ENCODE measurements at regions not wholly inside any gene's neighbourhood (a gene's known extent, or its start where the extent isn't known, plus 50 kb on each side); places are given as distances from the start of the nearest gene placed in this dataset.

DNA sequence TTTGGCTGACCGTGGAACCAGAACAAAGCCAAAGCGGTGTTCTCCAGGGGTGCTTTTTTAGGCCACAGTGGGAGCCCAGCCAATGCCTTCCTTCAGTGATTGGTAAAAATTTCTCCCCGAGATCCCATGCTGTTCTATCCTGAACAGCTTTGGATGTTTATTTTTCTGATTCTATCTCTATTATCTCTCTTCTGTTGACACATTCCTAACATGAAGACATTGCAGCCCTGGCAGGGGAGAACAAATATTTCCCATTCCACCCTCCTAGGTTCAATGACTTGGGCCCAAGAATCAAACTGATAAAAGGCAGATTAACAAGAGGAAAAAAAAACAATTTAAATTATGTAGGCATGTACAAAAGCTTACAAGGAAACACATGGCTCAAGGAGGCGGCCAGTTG lies 162.7 kb downstream of the PFKFB3 start:
- no peak for TF ChIP-seq OTX1 (CRISPR knock-in tag; IDR thresholded peaks at IDR 0.05)
- TF ChIP-seq, protein P1, sequence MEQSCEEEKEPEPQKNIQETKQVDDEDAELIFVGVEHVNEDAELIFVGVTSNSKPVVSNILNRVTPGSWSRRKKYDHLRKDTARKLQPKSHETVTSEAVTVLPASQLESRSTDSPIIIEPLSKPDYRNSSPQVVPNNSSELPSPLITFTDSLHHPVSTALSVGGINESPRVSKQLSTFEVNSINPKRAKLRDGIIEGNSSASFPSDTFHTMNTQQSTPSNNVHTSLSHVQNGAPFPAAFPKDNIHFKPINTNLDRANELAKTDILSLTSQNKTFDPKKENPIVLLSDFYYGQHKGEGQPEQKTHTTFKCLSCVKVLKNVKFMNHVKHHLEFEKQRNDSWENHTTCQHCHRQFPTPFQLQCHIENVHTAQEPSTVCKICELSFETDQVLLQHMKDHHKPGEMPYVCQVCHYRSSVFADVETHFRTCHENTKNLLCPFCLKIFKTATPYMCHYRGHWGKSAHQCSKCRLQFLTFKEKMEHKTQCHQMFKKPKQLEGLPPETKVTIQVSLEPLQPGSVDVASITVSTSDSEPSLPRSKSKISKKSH (CRISPR knock-in tag; IDR thresholded peaks at IDR 0.05), result no peak
- TF ChIP-seq, protein P2, sequence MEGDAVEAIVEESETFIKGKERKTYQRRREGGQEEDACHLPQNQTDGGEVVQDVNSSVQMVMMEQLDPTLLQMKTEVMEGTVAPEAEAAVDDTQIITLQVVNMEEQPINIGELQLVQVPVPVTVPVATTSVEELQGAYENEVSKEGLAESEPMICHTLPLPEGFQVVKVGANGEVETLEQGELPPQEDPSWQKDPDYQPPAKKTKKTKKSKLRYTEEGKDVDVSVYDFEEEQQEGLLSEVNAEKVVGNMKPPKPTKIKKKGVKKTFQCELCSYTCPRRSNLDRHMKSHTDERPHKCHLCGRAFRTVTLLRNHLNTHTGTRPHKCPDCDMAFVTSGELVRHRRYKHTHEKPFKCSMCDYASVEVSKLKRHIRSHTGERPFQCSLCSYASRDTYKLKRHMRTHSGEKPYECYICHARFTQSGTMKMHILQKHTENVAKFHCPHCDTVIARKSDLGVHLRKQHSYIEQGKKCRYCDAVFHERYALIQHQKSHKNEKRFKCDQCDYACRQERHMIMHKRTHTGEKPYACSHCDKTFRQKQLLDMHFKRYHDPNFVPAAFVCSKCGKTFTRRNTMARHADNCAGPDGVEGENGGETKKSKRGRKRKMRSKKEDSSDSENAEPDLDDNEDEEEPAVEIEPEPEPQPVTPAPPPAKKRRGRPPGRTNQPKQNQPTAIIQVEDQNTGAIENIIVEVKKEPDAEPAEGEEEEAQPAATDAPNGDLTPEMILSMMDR (IDR thresholded peaks at IDR 0.05 in 2 of 3, conservative IDR thresholded peaks at IDR 0.05 in 1 of 3; ENCODE audit: insufficient read depth in 2 of 3, low read depth in 1 of 3, low read length in 3 of 3), result no peak
